ENCODE measurements at regions not wholly inside any gene's neighbourhood (a gene's known extent, or its start where the extent isn't known, plus 50 kb on each side); places are given as distances from the start of the nearest gene placed in this dataset.

DNA sequence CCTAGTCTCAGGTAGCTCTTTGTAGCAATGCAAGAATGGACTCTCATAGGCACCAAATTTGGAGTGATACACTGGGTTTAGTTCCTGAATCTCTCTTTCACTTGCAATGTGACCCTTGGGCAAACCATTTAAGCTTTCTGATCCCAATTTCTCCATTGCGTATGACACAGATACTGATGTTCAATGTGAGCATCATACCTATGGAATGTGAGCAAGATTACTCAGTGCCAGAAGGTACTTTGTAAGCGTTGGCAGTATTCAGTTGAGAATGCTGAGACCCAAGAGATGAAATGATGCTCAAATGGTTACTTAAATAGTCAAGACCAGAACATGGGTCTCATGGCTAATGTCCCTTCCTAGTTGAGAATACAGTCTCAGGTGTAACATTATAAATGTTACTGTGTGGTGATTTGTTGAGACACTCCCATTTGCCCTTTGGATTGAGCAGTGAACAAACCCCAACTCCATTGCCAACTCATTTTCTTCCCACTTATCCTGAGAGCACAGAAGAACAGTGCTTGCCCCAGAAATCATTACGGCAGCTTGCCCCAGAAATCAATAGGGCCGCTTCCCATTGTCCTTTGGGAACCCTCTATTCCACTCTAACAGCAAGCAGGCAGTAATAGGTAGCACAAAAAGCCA lies 134.1 kb downstream of the SOX9 start:
- H3K4me3 Mint-ChIP-seq: no peak overlapping the region
- H3K9me3 Mint-ChIP-seq: peaks cover 0 to 9% (median 4%) of the 10 kb centered on the region in 6 donors

DNA sequence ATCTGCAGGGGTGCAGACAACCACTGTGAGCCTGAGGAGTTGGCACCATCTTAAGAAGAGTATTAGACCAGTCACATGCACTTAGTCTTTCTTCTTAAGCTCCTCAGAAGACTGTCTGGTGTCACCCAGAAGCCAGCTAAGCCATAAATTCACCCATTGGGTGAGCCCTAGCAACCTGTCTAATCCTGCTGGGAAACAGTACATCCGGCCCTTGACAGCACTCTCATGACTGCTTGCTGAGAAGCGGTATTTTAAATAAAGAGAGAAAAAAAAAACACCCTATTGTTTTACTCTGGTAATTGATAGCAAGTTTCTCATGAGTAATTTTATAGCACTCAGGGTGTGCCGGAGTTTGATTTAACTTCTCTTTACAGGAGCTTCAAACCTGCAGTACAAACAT lies 134.7 kb downstream of the SOX9 start:
- H3K4me3 Mint-ChIP-seq: no peak overlapping the region
- H3K4me1 Mint-ChIP-seq: no peaks in the 10 kb centered on the region
- H3K36me3 Mint-ChIP-seq: peaks cover 0 to 3% (median 0%) of the 10 kb centered on the region in 3 donors
- H3K27ac Mint-ChIP-seq: no peak overlapping the region
- no peak for DNase-seq
- no peaks in the 10 kb centered on the region for H3K27me3 Mint-ChIP-seq (ENCODE audit: low read depth in 3 of 3)
- peaks cover 0 to 8% (median 2%) of the 10 kb centered on the region in 6 donors for H3K9me3 Mint-ChIP-seq

More for the DNA sequence above, 134.1 kb downstream of the SOX9 start:
- peaks cover 0 to 2% (median 0%) of the 10 kb centered on the region in 3 donors for H3K27me3 Mint-ChIP-seq (ENCODE audit: low read depth in 3 of 3)
- peaks cover 0 to 3% (median 0%) of the 10 kb centered on the region in 3 donors for H3K36me3 Mint-ChIP-seq
- no peak for DNase-seq
- H3K4me1 Mint-ChIP-seq: no peaks in the 10 kb centered on the region
- no peak overlapping the region for H3K27ac Mint-ChIP-seq

- Mint-ChIP-seq H3K36me3 (peaks cover 0 to 3% (median 0%) of the 10 kb centered on the region in 3 donors), H3K9me3 (peaks cover 0 to 12% (median 2%) of the 10 kb centered on the region in 6 donors), H3K27me3 (ENCODE audit: low read depth in 3 of 3) (no peaks in the 10 kb centered on the region), H3K27ac (no peak overlapping the region), H3K4me3 (no peak overlapping the region), H3K4me1 (no peaks in the 10 kb centered on the region)
- no peak for DNase-seq
Measured at GRCh38 chr17:72258711-72259110, 137.9 kb downstream of the SOX9 start.

DNA sequence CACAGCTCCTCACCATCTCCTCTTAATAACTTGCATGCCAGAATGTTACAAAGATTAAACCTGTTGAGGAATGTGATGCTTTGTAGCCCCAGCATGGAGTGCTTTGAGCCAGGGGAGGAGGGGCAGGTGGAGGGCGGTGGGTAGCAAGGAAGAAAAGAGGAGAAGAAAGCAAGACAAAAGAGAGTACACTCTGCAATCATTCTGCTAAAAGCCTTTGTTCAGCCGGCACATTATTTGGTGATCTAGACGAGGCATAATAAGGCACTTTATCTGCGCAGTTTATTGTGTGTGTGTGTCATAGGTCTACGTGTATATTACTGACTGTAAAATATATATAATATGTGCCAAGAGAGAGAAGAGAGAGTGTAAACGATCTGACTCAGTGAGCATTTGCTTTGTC lies 139.1 kb downstream of the SOX9 start:
- Mint-ChIP-seq H3K4me3 (no peak overlapping the region), H3K36me3 (peaks cover 0 to 3% (median 0%) of the 10 kb centered on the region in 3 donors), H3K4me1 (no peaks in the 10 kb centered on the region), H3K27me3 (ENCODE audit: low read depth in 3 of 3) (no peaks in the 10 kb centered on the region), H3K9me3 (peaks cover 0 to 12% (median 2%) of the 10 kb centered on the region in 6 donors), H3K27ac (no peak overlapping the region)
- no peak for DNase-seq

DNA sequence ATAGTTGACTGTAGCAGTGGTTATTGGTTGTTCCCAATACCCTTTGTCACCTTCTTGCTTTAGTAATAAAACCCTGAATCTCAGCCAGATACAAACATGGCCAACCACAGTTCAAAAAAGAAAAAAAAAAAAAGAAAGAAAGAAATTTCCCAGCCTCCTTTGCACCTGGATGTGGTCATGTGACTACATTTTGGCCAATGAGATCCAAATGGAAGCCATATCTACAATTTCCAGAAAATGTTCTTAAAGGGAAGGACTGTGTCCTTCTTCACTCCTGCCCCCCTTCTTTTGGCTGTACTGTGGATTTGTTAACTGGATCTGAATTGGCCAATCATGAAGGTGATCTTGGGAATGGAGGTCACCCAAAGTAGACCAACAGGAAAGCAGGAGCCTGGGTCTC lies 141.9 kb downstream of the SOX9 start:
- peaks cover 0 to 13% (median 3%) of the 10 kb centered on the region in 6 donors for H3K9me3 Mint-ChIP-seq
- no peak overlapping the region for H3K4me3 Mint-ChIP-seq
- H3K27ac Mint-ChIP-seq: no peak overlapping the region
- peaks cover 0 to 2% (median 2%) of the 10 kb centered on the region in 3 donors for H3K27me3 Mint-ChIP-seq (ENCODE audit: low read depth in 3 of 3)
- DNase-seq: no peak
- no peaks in the 10 kb centered on the region for H3K36me3 Mint-ChIP-seq
- no peaks in the 10 kb centered on the region for H3K4me1 Mint-ChIP-seq

- Mint-ChIP-seq H3K27ac (no peak overlapping the region), H3K36me3 (no peaks in the 10 kb centered on the region), H3K27me3 (ENCODE audit: low read depth in 3 of 3) (peaks cover 0 to 2% (median 2%) of the 10 kb centered on the region in 3 donors), H3K4me3 (no peak overlapping the region), H3K9me3 (peaks cover 0 to 11% (median 1%) of the 10 kb centered on the region in 6 donors), H3K4me1 (no peaks in the 10 kb centered on the region)
- DNase-seq: no peak
Measured at GRCh38 chr17:72264682-72265405, 144.0 kb downstream of the SOX9 start.

DNA sequence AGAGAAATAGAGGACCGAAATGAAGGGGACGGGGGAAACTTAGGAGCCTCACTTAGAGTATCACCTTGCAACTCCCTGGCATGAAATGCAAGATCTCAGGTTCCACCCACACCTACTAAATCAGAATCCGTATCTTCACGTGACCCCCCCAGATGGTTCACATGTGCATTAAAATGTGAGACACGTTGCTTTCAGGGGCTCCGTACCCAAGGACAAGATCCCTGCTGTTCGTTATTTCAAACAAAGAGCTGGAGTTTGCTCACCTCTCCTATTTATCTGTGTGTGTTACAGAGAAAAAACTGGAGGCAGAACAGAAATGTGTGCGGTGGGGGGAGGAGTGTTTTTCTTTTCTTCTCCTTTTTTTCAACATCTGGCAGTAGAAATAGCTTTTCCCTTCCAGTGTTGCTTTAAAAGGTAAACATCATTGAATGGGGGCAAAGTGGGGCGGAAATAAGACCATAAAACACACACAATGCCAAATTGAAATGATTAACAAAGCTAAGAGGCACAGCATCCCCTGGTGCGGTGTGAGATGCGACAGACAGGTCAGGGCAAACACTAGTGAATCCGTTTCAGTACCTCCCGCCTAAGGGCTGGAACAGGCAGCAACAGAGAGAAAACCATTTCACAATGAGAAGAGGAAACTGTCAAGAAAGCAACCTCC lies 145.4 kb downstream of the SOX9 start:
- Mint-ChIP-seq H3K27me3 (ENCODE audit: low read depth in 3 of 3) (peaks cover 0 to 2% (median 2%) of the 10 kb centered on the region in 3 donors), H3K4me3 (no peak overlapping the region), H3K9me3 (peaks cover 0 to 9% (median 1%) of the 10 kb centered on the region in 6 donors), H3K36me3 (no peaks in the 10 kb centered on the region), H3K4me1 (no peaks in the 10 kb centered on the region), H3K27ac (no peak overlapping the region)
- DNase-seq: no peak

GRCh38 chr17:72267601-72268000 lies 146.8 kb downstream of the SOX9 start:
- Mint-ChIP-seq H3K4me1 (no peaks in the 10 kb centered on the region), H3K27ac (no peak overlapping the region), H3K27me3 (ENCODE audit: low read depth in 3 of 3) (peaks cover 0 to 2% (median 2%) of the 10 kb centered on the region in 3 donors), H3K9me3 (peaks cover 0 to 6% (median 1%) of the 10 kb centered on the region in 6 donors), H3K4me3 (no peak overlapping the region), H3K36me3 (no peaks in the 10 kb centered on the region)
- no peak for DNase-seq

GRCh38 chr17:72268431-72268830 lies 147.6 kb downstream of the SOX9 start:
- no peak overlapping the region for H3K27ac Mint-ChIP-seq
- H3K4me1 Mint-ChIP-seq: no peaks in the 10 kb centered on the region
- peaks cover 0 to 2% (median 2%) of the 10 kb centered on the region in 3 donors for H3K27me3 Mint-ChIP-seq (ENCODE audit: low read depth in 3 of 3)
- no peaks in the 10 kb centered on the region for H3K36me3 Mint-ChIP-seq
- no peak overlapping the region for H3K4me3 Mint-ChIP-seq
- no peak for DNase-seq
- peaks cover 0 to 6% (median 1%) of the 10 kb centered on the region in 6 donors for H3K9me3 Mint-ChIP-seq

DNA sequence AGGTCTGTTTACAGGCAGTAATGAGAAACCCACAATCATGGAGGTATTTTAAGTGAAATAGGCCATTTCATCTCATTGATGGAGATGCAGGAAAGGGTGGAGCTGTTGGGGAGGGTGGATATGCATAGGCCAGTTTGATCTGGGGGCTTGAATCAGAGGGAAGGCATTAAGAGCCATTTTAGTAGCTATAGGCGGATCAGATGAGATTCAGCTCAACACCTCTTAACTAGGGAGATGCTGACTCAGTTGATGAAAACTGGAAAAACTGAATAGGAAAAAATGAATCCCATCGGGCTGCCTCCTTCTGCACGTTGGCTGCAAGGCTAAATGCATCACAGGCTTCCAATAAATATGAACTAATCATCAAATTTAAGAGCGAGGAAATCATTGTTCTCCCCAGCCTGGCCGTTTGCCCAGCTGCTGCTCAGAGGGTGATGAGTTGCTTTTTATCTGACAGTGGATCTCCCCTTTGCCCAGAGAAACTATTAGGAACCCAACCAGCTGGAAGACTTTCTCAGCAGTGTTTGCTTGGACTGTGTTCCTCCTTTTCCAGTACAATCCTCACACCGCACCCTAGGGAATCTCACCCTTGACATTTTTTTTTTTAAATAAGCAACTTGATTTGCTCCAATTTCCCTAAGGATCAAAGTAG lies 149.6 kb downstream of the SOX9 start:
- H3K9me3 Mint-ChIP-seq: peaks cover 0 to 6% (median 1%) of the 10 kb centered on the region in 6 donors
- peaks cover 0 to 2% (median 0%) of the 10 kb centered on the region in 3 donors for H3K27me3 Mint-ChIP-seq (ENCODE audit: low read depth in 3 of 3)
- no peaks in the 10 kb centered on the region for H3K4me1 Mint-ChIP-seq
- no peaks in the 10 kb centered on the region for H3K36me3 Mint-ChIP-seq
- no peak overlapping the region for H3K4me3 Mint-ChIP-seq
- DNase-seq: no peak
- H3K27ac Mint-ChIP-seq: no peak overlapping the region

GRCh38 chr17:72271603-72272002 lies 150.8 kb downstream of the SOX9 start:
- no peak overlapping the region for H3K27ac Mint-ChIP-seq

DNA sequence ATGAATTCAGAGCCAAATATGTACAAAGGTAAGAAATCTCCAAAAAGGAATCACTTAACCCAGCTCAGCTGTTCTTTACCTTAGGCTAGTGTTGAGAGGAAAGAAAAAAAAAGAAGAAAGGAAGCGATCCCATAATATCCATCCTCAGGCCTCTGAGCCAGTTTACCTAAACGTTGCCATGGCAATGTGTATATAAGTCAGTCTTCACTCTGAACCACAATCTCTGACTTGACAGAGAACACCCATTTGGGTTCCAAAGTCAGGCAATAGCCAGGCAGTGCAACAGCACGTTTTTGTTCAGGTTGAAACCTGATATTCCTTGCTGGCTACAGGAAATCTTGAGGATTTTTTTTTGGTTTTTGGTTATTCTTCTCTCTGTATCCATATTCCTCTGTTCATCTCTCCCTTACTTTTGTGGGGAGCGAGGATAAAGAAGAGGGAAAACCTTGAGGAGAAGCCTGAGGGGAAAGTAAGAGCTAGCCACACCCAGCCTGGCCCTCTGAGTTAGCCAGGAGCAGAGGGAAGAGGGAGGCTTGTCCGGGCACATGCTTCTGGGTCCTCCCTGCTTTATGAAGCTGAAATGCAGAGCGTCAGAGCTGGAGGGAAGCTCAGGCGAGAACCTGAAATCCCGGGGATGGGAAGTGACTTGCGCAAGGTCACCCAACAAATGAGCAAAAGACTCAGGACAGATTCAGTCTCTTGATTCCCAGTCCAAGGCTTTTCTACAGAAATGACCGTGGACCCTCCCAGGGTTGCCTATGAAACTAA lies 152.7 kb downstream of the SOX9 start:
- Mint-ChIP-seq H3K27me3 (ENCODE audit: low read depth in 3 of 3) (no peaks in the 10 kb centered on the region), H3K9me3 (peaks cover 0 to 13% (median 0%) of the 10 kb centered on the region in 6 donors)

More at GRCh38 chr17:72271603-72272002, 150.8 kb downstream of the SOX9 start:
- Mint-ChIP-seq H3K4me1 (no peaks in the 10 kb centered on the region), H3K9me3 (peaks cover 0 to 13% (median 0%) of the 10 kb centered on the region in 6 donors), H3K27me3 (ENCODE audit: low read depth in 3 of 3) (no peaks in the 10 kb centered on the region), H3K4me3 (no peak overlapping the region), H3K36me3 (no peaks in the 10 kb centered on the region)
- no peak for DNase-seq

GRCh38 chr17:72274614-72275013 lies 153.8 kb downstream of the SOX9 start:
- Mint-ChIP-seq H3K4me1 (no peaks in the 10 kb centered on the region), H3K9me3 (peaks cover 0 to 8% (median 1%) of the 10 kb centered on the region in 6 donors), H3K4me3 (no peak overlapping the region), H3K27ac (no peak overlapping the region), H3K27me3 (ENCODE audit: low read depth in 3 of 3) (no peaks in the 10 kb centered on the region), H3K36me3 (no peaks in the 10 kb centered on the region)
- DNase-seq: no peak

More for the DNA sequence above, 152.7 kb downstream of the SOX9 start:
- Mint-ChIP-seq H3K27ac (no peak overlapping the region), H3K36me3 (no peaks in the 10 kb centered on the region), H3K4me1 (no peaks in the 10 kb centered on the region), H3K4me3 (no peak overlapping the region)
- no peak for DNase-seq
